HG02610 (cell line): ENCODE measurements at regions not wholly inside any gene's neighbourhood (a gene's known extent, or its start where the extent isn't known, plus 50 kb on each side); places are given as distances from the start of the nearest gene placed in this dataset.

ENCODE experiments used
- ATAC-seq: cut with Tn5 transposase; IDR thresholded peaks from one replicate; pipeline ENCODE4 v1.9.1; 2021; ENCODE audit warnings: mild to moderate bottlenecking, moderate library complexity; ENCODE audit not compliant: unreplicated experiment

GRCh38 chr4:130403221-130403620, 1307.3 kb downstream of the C4orf33 start:
- no peak for ATAC-seq

GRCh38 chr4:130416228-130416627, 1320.3 kb downstream of the C4orf33 start:
- no peak for ATAC-seq

- no peak for ATAC-seq
Observed at GRCh38 chr4:130419211-130419975, 1323.4 kb downstream of the C4orf33 start.

- no peak for ATAC-seq
Observed at GRCh38 chr4:130422261-130422660, 1326.3 kb downstream of the C4orf33 start.

- ATAC-seq = no peak
Observed at GRCh38 chr4:130424211-130424610, 1328.3 kb downstream of the C4orf33 start.

GRCh38 chr4:130432289-130432688, 1336.3 kb downstream of the C4orf33 start:
- ATAC-seq = no peak

GRCh38 chr4:130449741-130450140, 1353.8 kb downstream of the C4orf33 start:
- ATAC-seq = no peak

GRCh38 chr4:130468340-130468739, 1372.4 kb downstream of the C4orf33 start:
- ATAC-seq = no peak

GRCh38 chr4:130478406-130478805, 1382.5 kb downstream of the C4orf33 start:
- no peak for ATAC-seq

GRCh38 chr4:130479020-130479419, 1383.1 kb downstream of the C4orf33 start:
- ATAC-seq = no peak

- no peak for ATAC-seq
Observed at GRCh38 chr4:130479674-130480073, 1383.7 kb downstream of the C4orf33 start.

GRCh38 chr4:130484826-130485225, 1388.9 kb downstream of the C4orf33 start:
- no peak for ATAC-seq

GRCh38 chr4:130485371-130485770, 1389.4 kb downstream of the C4orf33 start:
- ATAC-seq = no peak

- ATAC-seq = no peak
Observed at GRCh38 chr4:130486186-130486585, 1390.2 kb downstream of the C4orf33 start.

- ATAC-seq = no peak
Observed at GRCh38 chr4:130486841-130487240, 1390.9 kb downstream of the C4orf33 start.

- ATAC-seq = no peak
Observed at GRCh38 chr4:130510661-130511060, 1414.7 kb downstream of the C4orf33 start.

- ATAC-seq = no peak
Observed at GRCh38 chr4:130511776-130512175, 1415.8 kb downstream of the C4orf33 start.

- no peak for ATAC-seq
Observed at GRCh38 chr4:130524057-130524456, 1428.1 kb downstream of the C4orf33 start.

- no peak for ATAC-seq
Observed at GRCh38 chr4:130530505-130530904, 1434.6 kb downstream of the C4orf33 start.

GRCh38 chr4:130534651-130535050, 1438.7 kb downstream of the C4orf33 start:
- no peak for ATAC-seq

- ATAC-seq = no peak
Observed at GRCh38 chr4:130542953-130543352, 1447.0 kb downstream of the C4orf33 start.

- ATAC-seq = no peak
Observed at GRCh38 chr4:130545171-130545570, 1449.2 kb downstream of the C4orf33 start.

- ATAC-seq = no peak
Observed at GRCh38 chr4:130545596-130545995, 1449.6 kb downstream of the C4orf33 start.
